ENCODE measurements at regions not wholly inside any gene's neighbourhood (a gene's known extent, or its start where the extent isn't known, plus 50 kb on each side); places are given as distances from the start of the nearest gene placed in this dataset.

DNA sequence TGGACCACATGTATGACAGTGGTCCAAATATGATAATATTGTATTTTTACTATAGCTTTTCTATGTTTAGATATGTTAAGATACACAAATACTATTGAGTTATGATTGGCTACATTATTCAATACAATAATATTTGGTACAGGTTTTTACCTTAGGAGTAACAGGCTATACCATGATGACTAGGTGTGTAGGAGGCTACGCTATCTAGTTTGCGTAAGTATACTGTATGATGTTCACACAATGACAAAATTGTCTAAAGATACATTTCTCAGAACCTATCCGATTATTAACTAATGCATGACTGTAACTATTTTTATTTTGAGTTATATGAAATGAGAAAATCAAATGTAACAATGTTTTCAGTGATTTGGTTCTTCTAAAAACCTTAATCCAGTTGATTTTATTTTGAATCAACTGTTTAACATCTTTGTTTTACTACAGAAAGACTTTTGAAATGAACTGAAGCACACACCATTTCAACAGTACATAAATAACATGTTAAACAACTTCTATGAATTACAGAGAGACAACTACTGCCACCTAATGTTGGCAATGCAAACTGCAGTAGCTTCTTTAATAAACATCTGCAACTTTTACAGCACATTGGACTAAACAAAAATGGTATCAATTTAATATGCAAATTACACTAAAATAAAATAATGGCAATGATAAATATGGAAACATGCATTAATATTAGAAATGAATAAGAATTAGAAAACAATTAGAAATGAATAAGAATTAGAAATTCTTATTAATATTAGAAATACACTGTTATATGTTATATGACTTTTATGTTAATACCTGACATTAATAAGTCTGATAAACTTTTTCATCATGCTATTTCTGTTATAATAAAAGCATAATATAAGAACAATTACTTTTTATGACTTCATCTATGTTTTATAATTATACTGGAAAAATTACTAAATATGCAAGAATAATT is 255.7 kb downstream of the MBNL1 start:
- Mint-ChIP-seq H3K4me1 (ENCODE audit: unreplicated experiment) (no peaks in the 10 kb centered on the region), H3K27ac (no peak overlapping the region), H3K36me3 (no peaks in the 10 kb centered on the region), H3K4me3 (no peak overlapping the region), H3K27me3 (no peaks in the 10 kb centered on the region), H3K9me3 (no peaks in the 10 kb centered on the region)
- no peak for DNase-seq (ENCODE audit: extremely low spot score, unreplicated experiment)
- peak; percentile 95 for TF ChIP-seq CTCF (conservative IDR thresholded peaks at IDR 0.05)

GRCh38 chr3:152531717-152532116 is 263.0 kb downstream of the MBNL1 start:
- no peaks in the 10 kb centered on the region for H3K27me3 Mint-ChIP-seq
- DNase-seq (ENCODE audit: extremely low spot score, unreplicated experiment): no peak
- no peaks in the 10 kb centered on the region for H3K9me3 Mint-ChIP-seq
- H3K27ac Mint-ChIP-seq: no peak overlapping the region
- H3K4me1 Mint-ChIP-seq (ENCODE audit: unreplicated experiment): no peaks in the 10 kb centered on the region
- TF ChIP-seq CTCF (conservative IDR thresholded peaks at IDR 0.05): no peak
- H3K36me3 Mint-ChIP-seq: no peaks in the 10 kb centered on the region
- H3K4me3 Mint-ChIP-seq: no peak overlapping the region

GRCh38 chr3:152538518-152538917 is 269.8 kb downstream of the MBNL1 start:
- Mint-ChIP-seq H3K4me1 (ENCODE audit: unreplicated experiment) (no peaks in the 10 kb centered on the region), H3K27me3 (no peaks in the 10 kb centered on the region), H3K36me3 (no peaks in the 10 kb centered on the region), H3K27ac (no peak overlapping the region), H3K4me3 (no peak overlapping the region), H3K9me3 (no peaks in the 10 kb centered on the region)
- DNase-seq (ENCODE audit: extremely low spot score, unreplicated experiment): no peak
- TF ChIP-seq CTCF (conservative IDR thresholded peaks at IDR 0.05): no peak

GRCh38 chr3:152539191-152539764 is 270.5 kb downstream of the MBNL1 start:
- Mint-ChIP-seq H3K4me3 (no peak overlapping the region), H3K9me3 (no peaks in the 10 kb centered on the region), H3K36me3 (no peaks in the 10 kb centered on the region), H3K27me3 (no peaks in the 10 kb centered on the region), H3K4me1 (ENCODE audit: unreplicated experiment) (no peaks in the 10 kb centered on the region), H3K27ac (no peak overlapping the region)
- no peak for TF ChIP-seq CTCF (conservative IDR thresholded peaks at IDR 0.05)
- DNase-seq (ENCODE audit: extremely low spot score, unreplicated experiment): no peak

- Mint-ChIP-seq H3K4me1 (ENCODE audit: unreplicated experiment) (no peaks in the 10 kb centered on the region), H3K27ac (no peak overlapping the region), H3K9me3 (no peaks in the 10 kb centered on the region), H3K4me3 (no peak overlapping the region), H3K36me3 (no peaks in the 10 kb centered on the region), H3K27me3 (no peaks in the 10 kb centered on the region)
- DNase-seq (ENCODE audit: extremely low spot score, unreplicated experiment): no peak
- no peak for TF ChIP-seq CTCF (conservative IDR thresholded peaks at IDR 0.05)
These were observed 271.4 kb downstream of the MBNL1 start for GRCh38 chr3:152540120-152540519.

Data from type B pancreatic cell (in vitro differentiated cells).